Nephron (organoid): ENCODE measurements at regions not wholly inside any gene's neighbourhood (a gene's known extent, or its start where the extent isn't known, plus 50 kb on each side); places are given as distances from the start of the nearest gene placed in this dataset.

Experiments used
- H3K27ac Mint-ChIP-seq, 3 experiments: 2 replicates each; pipeline ENCODE4 v1.8.0; 2020; ENCODE audit warnings: mixed read lengths in 3 of 3, mild to moderate bottlenecking in 2 of 3, moderate library complexity in 1 of 3
- H3K27me3 Mint-ChIP-seq: 2 replicates; pipeline ENCODE4 v1.8.0; 2021; ENCODE audit warnings: low read depth, mild to moderate bottlenecking, moderate library complexity, mixed read lengths
- H3K36me3 Mint-ChIP-seq: 2 replicates; pipeline ENCODE4 v1.8.0; 2020; ENCODE audit warnings: low read depth, mixed read lengths
- H3K4me1 Mint-ChIP-seq: 2 replicates; pipeline ENCODE4 v1.8.0; 2020; ENCODE audit warnings: mixed read lengths
- H3K4me3 Mint-ChIP-seq, 3 experiments: 2 replicates each; pipeline ENCODE4 v1.8.0; 2020; ENCODE audit warnings: mild to moderate bottlenecking in 3 of 3, mixed read lengths in 3 of 3, moderate library complexity in 2 of 3
- H3K9me3 Mint-ChIP-seq: 2 replicates; pipeline ENCODE4 v1.8.0; 2020; ENCODE audit warnings: mixed read lengths
- TF ChIP-seq, protein P1 (sequence below), 3 experiments: fragments of 200-600 bp; sonication (generic); IDR thresholded peaks; one replicate each; pipeline ENCODE4 v1.5.0; 2021; ENCODE audit warnings: antibody characterized with exemption in 3 of 3; ENCODE audit not compliant: unreplicated experiment in 3 of 3

GRCh38 chr1:175834597-175834996 is 91.2 kb upstream of the TNR start:
- TF ChIP-seq, protein P1, sequence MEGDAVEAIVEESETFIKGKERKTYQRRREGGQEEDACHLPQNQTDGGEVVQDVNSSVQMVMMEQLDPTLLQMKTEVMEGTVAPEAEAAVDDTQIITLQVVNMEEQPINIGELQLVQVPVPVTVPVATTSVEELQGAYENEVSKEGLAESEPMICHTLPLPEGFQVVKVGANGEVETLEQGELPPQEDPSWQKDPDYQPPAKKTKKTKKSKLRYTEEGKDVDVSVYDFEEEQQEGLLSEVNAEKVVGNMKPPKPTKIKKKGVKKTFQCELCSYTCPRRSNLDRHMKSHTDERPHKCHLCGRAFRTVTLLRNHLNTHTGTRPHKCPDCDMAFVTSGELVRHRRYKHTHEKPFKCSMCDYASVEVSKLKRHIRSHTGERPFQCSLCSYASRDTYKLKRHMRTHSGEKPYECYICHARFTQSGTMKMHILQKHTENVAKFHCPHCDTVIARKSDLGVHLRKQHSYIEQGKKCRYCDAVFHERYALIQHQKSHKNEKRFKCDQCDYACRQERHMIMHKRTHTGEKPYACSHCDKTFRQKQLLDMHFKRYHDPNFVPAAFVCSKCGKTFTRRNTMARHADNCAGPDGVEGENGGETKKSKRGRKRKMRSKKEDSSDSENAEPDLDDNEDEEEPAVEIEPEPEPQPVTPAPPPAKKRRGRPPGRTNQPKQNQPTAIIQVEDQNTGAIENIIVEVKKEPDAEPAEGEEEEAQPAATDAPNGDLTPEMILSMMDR (IDR thresholded peaks at IDR 0.05; ENCODE audit: unreplicated experiment in 3 of 3): no peak
- Mint-ChIP-seq H3K27me3 (no peaks in the 10 kb centered on the region), H3K27ac (no peak overlapping the region), H3K9me3 (no peaks in the 10 kb centered on the region), H3K4me1 (peaks cover under 1% of the 10 kb centered on the region), H3K4me3 (no peak overlapping the region), H3K36me3 (no peaks in the 10 kb centered on the region)

GRCh38 chr1:175833951-175834350 is 90.6 kb upstream of the TNR start:
- Mint-ChIP-seq H3K4me3 (no peak overlapping the region), H3K36me3 (no peaks in the 10 kb centered on the region), H3K27me3 (no peaks in the 10 kb centered on the region), H3K27ac (no peak overlapping the region), H3K9me3 (peaks cover 2% of the 10 kb centered on the region), H3K4me1 (no peaks in the 10 kb centered on the region)
- TF ChIP-seq, protein P1 (IDR thresholded peaks at IDR 0.05; ENCODE audit: unreplicated experiment in 3 of 3): no peak

- H3K27me3 Mint-ChIP-seq: no peaks in the 10 kb centered on the region
- H3K4me1 Mint-ChIP-seq: no peaks in the 10 kb centered on the region
- no peaks in the 10 kb centered on the region for H3K36me3 Mint-ChIP-seq
- no peak overlapping the region for H3K27ac Mint-ChIP-seq
- TF ChIP-seq, protein P1 (IDR thresholded peaks at IDR 0.05; ENCODE audit: unreplicated experiment in 3 of 3): no peak
- no peak overlapping the region for H3K4me3 Mint-ChIP-seq
- H3K9me3 Mint-ChIP-seq: peaks cover 2% of the 10 kb centered on the region
Measured at GRCh38 chr1:175833502-175833901, 90.1 kb upstream of the TNR start.

DNA sequence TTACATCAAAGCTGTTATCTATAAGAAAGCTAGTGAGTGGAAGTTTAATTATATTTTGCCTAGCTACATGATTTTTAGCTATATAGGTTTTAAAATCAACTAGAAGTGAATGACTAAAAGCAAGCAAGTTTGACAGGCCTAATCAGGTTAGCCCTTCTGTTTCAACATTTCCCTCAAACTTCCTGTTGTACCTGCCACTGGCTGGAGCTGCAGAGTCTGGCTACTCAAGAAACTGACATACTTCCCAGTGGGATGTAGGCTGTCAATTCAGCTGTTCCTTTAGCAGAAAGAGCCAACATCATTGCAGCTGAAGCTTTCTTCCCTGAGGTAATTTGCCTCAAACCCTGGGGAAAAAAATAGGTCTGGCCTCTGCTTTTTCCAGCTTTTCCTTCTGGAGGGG is 87.1 kb upstream of the TNR start:
- no peaks in the 10 kb centered on the region for H3K36me3 Mint-ChIP-seq
- no peak overlapping the region for H3K27ac Mint-ChIP-seq
- peaks cover 2% of the 10 kb centered on the region for H3K9me3 Mint-ChIP-seq
- H3K27me3 Mint-ChIP-seq: no peaks in the 10 kb centered on the region
- TF ChIP-seq, protein P1 (IDR thresholded peaks at IDR 0.05; ENCODE audit: unreplicated experiment in 3 of 3): no peak
- H3K4me1 Mint-ChIP-seq: no peaks in the 10 kb centered on the region
- no peak overlapping the region for H3K4me3 Mint-ChIP-seq

GRCh38 chr1:175829845-175830244 is 86.5 kb upstream of the TNR start:
- Mint-ChIP-seq H3K9me3 (peaks cover 2% of the 10 kb centered on the region), H3K36me3 (no peaks in the 10 kb centered on the region), H3K27me3 (no peaks in the 10 kb centered on the region), H3K4me1 (no peaks in the 10 kb centered on the region), H3K27ac (no peak overlapping the region), H3K4me3 (no peak overlapping the region)
- TF ChIP-seq, protein P1 (IDR thresholded peaks at IDR 0.05; ENCODE audit: unreplicated experiment in 3 of 3): no peak

DNA sequence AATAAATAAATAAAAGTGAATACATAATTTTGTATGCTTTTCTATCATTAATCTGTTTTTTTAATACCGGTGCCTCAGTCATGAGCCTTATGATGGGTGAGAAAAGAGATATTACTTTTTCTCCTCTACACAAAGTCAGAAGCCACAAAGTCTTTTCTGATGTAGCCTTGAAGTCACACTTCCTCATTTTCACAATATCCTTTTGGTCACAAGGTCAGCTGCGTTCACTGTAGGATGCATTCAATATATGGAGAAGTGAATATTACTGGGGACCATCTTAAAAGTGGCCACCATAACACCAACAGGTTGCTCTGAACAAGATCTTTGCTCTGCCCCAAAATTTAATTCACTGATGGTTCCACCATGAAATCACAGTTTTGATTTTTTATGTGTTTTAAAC is 83.3 kb upstream of the TNR start:
- Mint-ChIP-seq H3K27me3 (no peaks in the 10 kb centered on the region), H3K36me3 (no peaks in the 10 kb centered on the region), H3K9me3 (peaks cover 2% of the 10 kb centered on the region), H3K4me3 (no peak overlapping the region), H3K4me1 (no peaks in the 10 kb centered on the region), H3K27ac (no peak overlapping the region)
- TF ChIP-seq, protein P1 (IDR thresholded peaks at IDR 0.05; ENCODE audit: unreplicated experiment in 3 of 3): no peak
